GM23338 (cell line): ENCODE measurements at regions not wholly inside any gene's neighbourhood (a gene's known extent, or its start where the extent isn't known, plus 50 kb on each side); places are given as distances from the start of the nearest gene placed in this dataset.

Experiments used
- ATAC-seq: fragments of 200-7000 bp; cut with Tn5 transposase; 3 replicates; pipeline ENCODE4 v1.9.1; 2020
- DNase-seq: peaks from one replicate; pipeline ENCODE4 v3.0.0-alpha.2; 2015; ENCODE audit warnings: low spot score
- H2AFZ ChIP-seq: fragments of 200-600 bp; sonication (generic); 2 replicates; pipeline ENCODE4 v1.8.0; 2016; ENCODE audit warnings: antibody characterized with exemption, mild to moderate bottlenecking, moderate library complexity
- H3F3A ChIP-seq: fragments of 200-600 bp; sonication (generic); replicated peaks from 2 replicates; pipeline ENCODE4 v1.8.0; 2017; ENCODE audit warnings: antibody characterized with exemption, mixed run types, low read depth
- H3K27ac ChIP-seq: fragments of 200-600 bp; sonication (generic); 2 replicates; pipeline ENCODE4 v1.6.1; 2016; ENCODE audit warnings: low read depth
- H3K27me3 ChIP-seq: fragments of 200-600 bp; sonication (generic); 2 replicates; pipeline ENCODE4 v1.8.0; 2016; ENCODE audit warnings: mild to moderate bottlenecking, mixed run types, moderate library complexity; ENCODE audit not compliant: insufficient read depth
- H3K36me3 ChIP-seq: fragments of 200-600 bp; sonication (generic); 2 replicates; pipeline ENCODE4 v1.8.0; 2016; ENCODE audit warnings: mild to moderate bottlenecking; ENCODE audit not compliant: insufficient read depth
- H3K4me1 ChIP-seq: fragments of 200-600 bp; sonication (generic); 2 replicates; pipeline ENCODE4 v1.8.0; 2016; ENCODE audit warnings: mild to moderate bottlenecking, moderate library complexity; ENCODE audit not compliant: insufficient read depth
- H3K4me2 ChIP-seq: fragments of 200-600 bp; sonication (generic); 2 replicates; pipeline ENCODE4 v1.7.1; 2017; ENCODE audit warnings: mixed run types
- H3K4me3 ChIP-seq: fragments of 200-600 bp; sonication (generic); 2 replicates; pipeline ENCODE4 v1.6.1; 2016; ENCODE audit warnings: mixed run types
- H3K79me2 ChIP-seq: fragments of 200-600 bp; sonication (generic); replicated peaks from 2 replicates; pipeline ENCODE4 v1.8.0; 2017; ENCODE audit warnings: mild to moderate bottlenecking; ENCODE audit not compliant: insufficient read depth
- H3K9me2 ChIP-seq: fragments of 200-600 bp; sonication (generic); 2 replicates; pipeline ENCODE4 v1.8.0; 2017; ENCODE audit not compliant: insufficient read depth
- H4K20me1 ChIP-seq: fragments of 200-600 bp; sonication (generic); replicated peaks from 2 replicates; pipeline ENCODE4 v1.8.0; 2017; ENCODE audit warnings: mild to moderate bottlenecking; ENCODE audit not compliant: insufficient read depth
- H3K27ac Mint-ChIP-seq: 2 replicates; pipeline ENCODE4 v1.8.0; 2020; ENCODE audit warnings: inconsistent platforms, mild to moderate bottlenecking, moderate library complexity, mixed read lengths
- H3K27me3 Mint-ChIP-seq: 3 replicates; pipeline ENCODE4 v1.8.0; 2022; ENCODE audit warnings: low read depth, mild to moderate bottlenecking, moderate library complexity, mixed read lengths, inconsistent platforms; ENCODE audit not compliant: insufficient read depth, poor library complexity
- H3K36me3 Mint-ChIP-seq: 3 replicates; pipeline ENCODE4 v1.8.0; 2021; ENCODE audit warnings: low read depth, mild to moderate bottlenecking, inconsistent platforms, moderate library complexity, mixed read lengths
- H3K4me1 Mint-ChIP-seq: 3 replicates; pipeline ENCODE4 v1.8.0; 2020; ENCODE audit warnings: mild to moderate bottlenecking, inconsistent platforms, mixed read lengths
- H3K4me3 Mint-ChIP-seq: 3 replicates; pipeline ENCODE4 v1.8.0; 2021; ENCODE audit warnings: moderate library complexity, mild to moderate bottlenecking, inconsistent platforms, mixed read lengths
- H3K9me3 Mint-ChIP-seq: 3 replicates; pipeline ENCODE4 v1.8.0; 2020; ENCODE audit warnings: moderate library complexity, mild to moderate bottlenecking, inconsistent platforms, mixed read lengths
- CTCF ChIP-seq, 2 experiments: fragments of 200-600 bp in 1 of 2; sonication (generic) in 1 of 2; conservative IDR thresholded peaks; 2 replicates each; pipeline versions ENCODE4 v1.5.1 to v1.6.1; 2016 to 2017; ENCODE audit warnings: antibody characterized with exemption in 2 of 2, low read depth in 2 of 2, mild to moderate bottlenecking in 2 of 2, moderate library complexity in 1 of 2
- EZH2 ChIP-seq: fragments of 200-600 bp; sonication (generic); IDR thresholded peaks from one replicate; pipeline ENCODE4 v1.8.0; 2017; ENCODE audit warnings: antibody characterized with exemption, mild to moderate bottlenecking, low read depth; ENCODE audit not compliant: unreplicated experiment
- NANOG ChIP-seq: IDR thresholded peaks from 2 replicates; pipeline ENCODE4 v1.6.1; 2016; ENCODE audit warnings: antibody characterized with exemption, borderline replicate concordance
- STAT1 ChIP-seq: IDR thresholded peaks from one replicate; pipeline ENCODE4 v1.6.1; 2016; ENCODE audit warnings: antibody characterized with exemption; ENCODE audit not compliant: unreplicated experiment
- ZNF114 ChIP-seq: fragments of 250-450 bp; sonication (Bioruptor Pico); IDR thresholded peaks from 2 replicates; pipeline ENCODE4 v1.5.0; 2020; ENCODE audit warnings: mild to moderate bottlenecking, moderate library complexity
- ZNF462 ChIP-seq: fragments of 250-450 bp; sonication (Bioruptor Pico); IDR thresholded peaks from 2 replicates; pipeline ENCODE4 v1.5.0; 2020; ENCODE audit warnings: mild to moderate bottlenecking, moderate library complexity

GRCh38 chrY:21033363-21033762, 277.5 kb downstream of the RPS4Y2 start (continued):
- no peak for TF ChIP-seq ZNF462 (CRISPR knock-in tag)
- TF ChIP-seq EZH2: no peak
- no peak for TF ChIP-seq STAT1

- Histone ChIP-seq H3K27me3 (no peaks in the 10 kb centered on the region), H4K20me1 (no peaks in the 10 kb centered on the region), H3K27ac (no peak overlapping the region), H2AFZ (no peak overlapping the region), H3K4me2 (no peak overlapping the region), H3K9me2 (no peaks in the 10 kb centered on the region), H3K4me1 (no peaks in the 10 kb centered on the region), H3K79me2 (no peaks in the 10 kb centered on the region), H3F3A (no peaks in the 10 kb centered on the region), H3K4me3 (no peak overlapping the region), H3K36me3 (no peaks in the 10 kb centered on the region)
- H3K9me3 Mint-ChIP-seq: peaks cover 77% of the 10 kb centered on the region
- no peak overlapping the region for H3K4me3 Mint-ChIP-seq
- peaks cover 23% of the 10 kb centered on the region for H3K36me3 Mint-ChIP-seq
- H3K27me3 Mint-ChIP-seq: no peaks in the 10 kb centered on the region
- H3K27ac Mint-ChIP-seq: no peak overlapping the region
- ATAC-seq (no peak), DNase-seq (no peak)
- H3K4me1 Mint-ChIP-seq: no peaks in the 10 kb centered on the region
- TF ChIP-seq CTCF (conservative IDR thresholded peaks at IDR 0.05; ENCODE audit: low read depth in 2 of 2) (no peak), STAT1 (no peak), NANOG (no peak), ZNF462 (CRISPR knock-in tag) (no peak), ZNF114 (CRISPR knock-in tag) (no peak), EZH2 (no peak)
Observed at GRCh38 chrY:21034151-21035061, 278.5 kb downstream of the RPS4Y2 start.
